GM12878 (cell line): ENCODE measurements at regions not wholly inside any gene's neighbourhood (a gene's known extent, or its start where the extent isn't known, plus 50 kb on each side); places are given as distances from the start of the nearest gene placed in this dataset.

ENCODE experiments used
- ATAC-seq: fragments of 200-7000 bp; cut with Tn5 transposase; 3 replicates; pipeline ENCODE4 v1.9.1; 2020; ENCODE audit warnings: mild to moderate bottlenecking, moderate library complexity
- BruUV-seq: library from RNA; stranded (reverse); fragments of 400-500 nt; replicated peaks from 2 replicates; lab custom pipeline; 2021; lab: Mats Ljungman, UMichigan
- CTCF ChIA-PET: fragments of 300-600 bp; sonication (Branson Sonifier 250); formaldehyde crosslinking; extraction: SDS; loops from one replicate; lab custom pipeline; 2021; ENCODE audit warnings: inconsistent platforms; lab: Yijun Ruan, JAX
- POLR2A ChIA-PET: fragments of 350-600 bp; formaldehyde crosslinking; extraction: SDS; loops from one replicate; lab custom pipeline; 2021; ENCODE audit warnings: inconsistent platforms; lab: Charles Lee
- RAD21 ChIA-PET: fragments of 300-600 bp; sonication (Branson Sonifier 250); formaldehyde crosslinking; loops from one replicate; lab custom pipeline; 2023; ENCODE audit warnings: antibody characterized with exemption; ENCODE audit not compliant: unreplicated experiment; lab: Charles Lee
- SMC1A ChIA-PET: fragments of 300-600 bp; sonication (Branson Sonifier 250); formaldehyde crosslinking; loops from one replicate; lab custom pipeline; 2023; ENCODE audit not compliant: unreplicated experiment, uncharacterized antibody; lab: Charles Lee
- DNase-seq: peaks from one replicate; pipeline ENCODE4 v3.0.0-alpha.2; 2011; ENCODE audit warnings: low read depth, low spot score
- FAIRE-seq: peaks from 3 replicates; lab custom pipeline; 2011; peaks lifted over from hg19 to GRCh38; lab: Jason Lieb, UNC
- H2AFZ ChIP-seq: 2 replicates; pipeline ENCODE4 v1.6.0; 2011; ENCODE audit warnings: low read depth, low read length, control low read depth; ENCODE audit not compliant: control insufficient read depth
- H3K27ac ChIP-seq: 2 replicates; pipeline ENCODE4 v1.5.1; 2011; ENCODE audit warnings: control low read depth; ENCODE audit not compliant: control insufficient read depth, insufficient read depth
- H3K27me3 ChIP-seq, 2 experiments: replicated peaks in 1 of 2; 2 replicates each; pipeline versions ENCODE4 v1.6.0 to v1.6.1; 2011; ENCODE audit warnings: low read length in 1 of 2; ENCODE audit not compliant: control insufficient read depth in 2 of 2, insufficient read depth in 2 of 2
- H3K36me3 ChIP-seq, 2 experiments: 2 replicates each; pipeline ENCODE4 v1.5.1; 2011; ENCODE audit warnings: low read length in 1 of 2; ENCODE audit not compliant: control insufficient read depth in 2 of 2, insufficient read depth in 2 of 2
- H3K4me1 ChIP-seq: 2 replicates; pipeline ENCODE4 v1.6.1; 2011; ENCODE audit warnings: mild to moderate bottlenecking, low read length, moderate library complexity, mixed read lengths; ENCODE audit not compliant: control insufficient read depth, insufficient read depth
- H3K4me2 ChIP-seq: 2 replicates; pipeline ENCODE4 v1.6.0; 2011; ENCODE audit warnings: control low read depth; ENCODE audit not compliant: control insufficient read depth, insufficient read depth
- H3K4me3 ChIP-seq: fragments of 200-600 bp; sonication (generic); 2 replicates; pipeline ENCODE4 v1.5.1; 2016
- H3K79me2 ChIP-seq: 2 replicates; pipeline ENCODE4 v1.6.0; 2011; ENCODE audit warnings: low read length; ENCODE audit not compliant: control insufficient read depth, insufficient read depth
- H3K9ac ChIP-seq: 2 replicates; pipeline ENCODE4 v1.8.0; 2011; ENCODE audit warnings: low read length, control low read depth, mixed read lengths; ENCODE audit not compliant: control insufficient read depth, insufficient read depth
- H3K9me3 ChIP-seq: replicated peaks from 3 replicates; pipeline ENCODE4 v1.5.1; 2011; ENCODE audit warnings: mild to moderate bottlenecking, low read length; ENCODE audit not compliant: control insufficient read depth, insufficient read depth
- H4K20me1 ChIP-seq: 2 replicates; pipeline ENCODE4 v1.6.0; 2011; ENCODE audit not compliant: control insufficient read depth, insufficient read depth
- HDAC6 ChIP-seq: fragments of 200-600 bp; sonication (generic); IDR thresholded peaks from one replicate; pipeline ENCODE4 v1.8.0; 2017; ENCODE audit warnings: antibody characterized with exemption; ENCODE audit not compliant: unreplicated experiment
- HDGF ChIP-seq: fragments of 450-650 bp; IDR thresholded peaks from 2 replicates; pipeline ENCODE4 v1.6.1; 2016; ENCODE audit warnings: antibody characterized with exemption
- HSF1 ChIP-seq: fragments of 150-350 bp; IDR thresholded peaks from 2 replicates; pipeline ENCODE4 v1.6.1; 2014; ENCODE audit warnings: mild to moderate bottlenecking, low read depth, low read length
- RB1 ChIP-seq: fragments of 450-650 bp; formaldehyde crosslinking; IDR thresholded peaks from 2 replicates; pipeline ENCODE4 v1.6.1; 2017; ENCODE audit warnings: mild to moderate bottlenecking, borderline replicate concordance
- SPI1 ChIP-seq: IDR thresholded peaks from 2 replicates; pipeline ENCODE4 v1.6.1; 2011; ENCODE audit warnings: low read depth, mild to moderate bottlenecking, low read length, moderate library complexity, borderline replicate concordance; ENCODE audit not compliant: insufficient read depth
- WRNIP1 ChIP-seq: IDR thresholded peaks from 2 replicates; pipeline ENCODE4 v1.6.1; 2011; ENCODE audit warnings: low read depth, low read length, improper control_type of control experiment, borderline replicate concordance
- WGBS: methylation state at CpG from one replicate; pipeline ENCODE4 v1.1.6; 2016; ENCODE audit warnings: low lambda C conversion rate; ENCODE audit not compliant: insufficient replicate concordance, insufficient coverage; ENCODE audit errors: missing lambda C conversion rate; 5-methylcytosine and 5-hydroxymethylcytosine counted together
- in situ Hi-C: fragments of 300-500 bp; cut with MboI; formaldehyde crosslinking; loops from 9 replicates; pipeline ENCODE4 v1.14.3; 2018; ENCODE audit warnings: mixed read lengths
- intact Hi-C: fragments of 100-400 bp; cut with micrococcal nuclease; formaldehyde crosslinking; loops from one replicate; pipeline ENCODE4 v1.14.2; 2022; ENCODE audit not compliant: unreplicated experiment

DNA sequence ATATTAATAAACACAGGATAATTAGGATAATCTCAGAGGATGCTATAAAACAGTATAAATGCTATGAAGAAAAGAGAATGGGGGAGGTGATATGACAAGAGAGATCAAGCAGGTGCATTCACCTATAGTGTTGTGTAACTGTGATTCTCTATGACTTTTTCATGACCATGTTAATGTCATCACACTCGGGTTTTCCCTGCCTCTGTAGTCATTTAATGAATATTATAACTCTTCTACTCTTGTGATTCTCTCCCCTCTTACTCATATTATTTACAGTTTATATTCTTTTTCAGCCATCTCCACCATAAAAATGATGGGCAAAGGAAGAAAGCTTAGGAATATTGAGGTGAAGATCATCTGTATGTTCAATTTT, 106.9 kb upstream of the SGK1 start:
- DNase-seq = no peak
- H3K4me2 ChIP-seq = no peak overlapping the region
- H3K4me3 ChIP-seq = no peak overlapping the region
- 25% methylated on average over 1 of the region's 1 CpG for WGBS
- no TSS peak for BruUV-seq
- ChIA-PET CTCF (interaction anchor here (1.2 kb wide), 1 partner anchor 143 kb away, joined by 3 read pairs; no protein-coding TSS in a partner anchor), POLR2A (no interaction called here), SMC1A (no interaction called here), RAD21 (no interaction called here)
- H3K36me3 ChIP-seq = no peaks in the 10 kb centered on the region
- H3K27me3 ChIP-seq = no peaks in the 10 kb centered on the region
- no peak for TF ChIP-seq RB1
- no peak for TF ChIP-seq HSF1
- TF ChIP-seq SPI1 = no peak
- no peak for TF ChIP-seq WRNIP1
- TF ChIP-seq HDAC6 = no peak
- TF ChIP-seq HDGF = no peak
- intact Hi-C loops = no loop called here
- in situ Hi-C loops = no loop called here
- H2AFZ ChIP-seq = no peak overlapping the region
- no peaks in the 10 kb centered on the region for H4K20me1 ChIP-seq
- no peaks in the 10 kb centered on the region for H3K4me1 ChIP-seq
- no peak for FAIRE-seq
- no peaks in the 10 kb centered on the region for H3K9me3 ChIP-seq
- no peaks in the 10 kb centered on the region for H3K79me2 ChIP-seq
- no peak overlapping the region for H3K27ac ChIP-seq
- ATAC-seq = no peak
- H3K9ac ChIP-seq = no peak overlapping the region
